ENCODE measurements at regions not wholly inside any gene's neighbourhood (a gene's known extent, or its start where the extent isn't known, plus 50 kb on each side); places are given as distances from the start of the nearest gene placed in this dataset.

GRCh38 chr7:68576366-68576765 is 1021.9 kb upstream of the AUTS2 start:
- DNase-seq (no peak), FAIRE-seq (no peak)
- no peak overlapping the region for H3K4me3 ChIP-seq (ENCODE audit: low read length in 3 of 3)
- intact Hi-C loops (cut with DNase I), result no loop called here
- no peaks in the 10 kb centered on the region for H3K4me1 ChIP-seq (ENCODE audit: control insufficient read depth in 2 of 3, insufficient read depth in 2 of 3, low read depth in 1 of 3, low read length in 3 of 3)
- H3K27ac ChIP-seq (ENCODE audit: low read depth in 2 of 2, low read length in 2 of 2), result no peak overlapping the region
- TF ChIP-seq, protein P1, sequence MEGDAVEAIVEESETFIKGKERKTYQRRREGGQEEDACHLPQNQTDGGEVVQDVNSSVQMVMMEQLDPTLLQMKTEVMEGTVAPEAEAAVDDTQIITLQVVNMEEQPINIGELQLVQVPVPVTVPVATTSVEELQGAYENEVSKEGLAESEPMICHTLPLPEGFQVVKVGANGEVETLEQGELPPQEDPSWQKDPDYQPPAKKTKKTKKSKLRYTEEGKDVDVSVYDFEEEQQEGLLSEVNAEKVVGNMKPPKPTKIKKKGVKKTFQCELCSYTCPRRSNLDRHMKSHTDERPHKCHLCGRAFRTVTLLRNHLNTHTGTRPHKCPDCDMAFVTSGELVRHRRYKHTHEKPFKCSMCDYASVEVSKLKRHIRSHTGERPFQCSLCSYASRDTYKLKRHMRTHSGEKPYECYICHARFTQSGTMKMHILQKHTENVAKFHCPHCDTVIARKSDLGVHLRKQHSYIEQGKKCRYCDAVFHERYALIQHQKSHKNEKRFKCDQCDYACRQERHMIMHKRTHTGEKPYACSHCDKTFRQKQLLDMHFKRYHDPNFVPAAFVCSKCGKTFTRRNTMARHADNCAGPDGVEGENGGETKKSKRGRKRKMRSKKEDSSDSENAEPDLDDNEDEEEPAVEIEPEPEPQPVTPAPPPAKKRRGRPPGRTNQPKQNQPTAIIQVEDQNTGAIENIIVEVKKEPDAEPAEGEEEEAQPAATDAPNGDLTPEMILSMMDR (IDR thresholded peaks at IDR 0.05; ENCODE audit: borderline replicate concordance, extremely low read depth, insufficient read depth), result no peak
- no peaks in the 10 kb centered on the region for H3K27me3 ChIP-seq (ENCODE audit: control insufficient read depth, insufficient read depth, low read length)
- no peak overlapping the region for H3K9ac ChIP-seq (ENCODE audit: low read length in 3 of 3)
- H3K9me3 ChIP-seq (ENCODE audit: control insufficient read depth in 2 of 3, insufficient read depth in 1 of 3, low read length in 3 of 3), result peaks cover 0 to 5% (median 0%) of the 10 kb centered on the region in 3 donors
- H3K36me3 ChIP-seq (ENCODE audit: control insufficient read depth in 2 of 3, insufficient read depth in 3 of 3, low read length in 3 of 3), result no peaks in the 10 kb centered on the region

GRCh38 chr7:68581417-68581816 is 1016.9 kb upstream of the AUTS2 start:
- TF ChIP-seq, protein P1 (IDR thresholded peaks at IDR 0.05; ENCODE audit: borderline replicate concordance, extremely low read depth, insufficient read depth), result no peak
- H3K27ac ChIP-seq (ENCODE audit: low read depth in 2 of 2, low read length in 2 of 2), result no peak overlapping the region
- no peak overlapping the region for H3K4me3 ChIP-seq (ENCODE audit: low read length in 3 of 3)
- H3K36me3 ChIP-seq (ENCODE audit: control insufficient read depth in 2 of 3, insufficient read depth in 3 of 3, low read length in 3 of 3), result no peaks in the 10 kb centered on the region
- no peak for FAIRE-seq
- peaks cover 0 to 5% (median 0%) of the 10 kb centered on the region in 3 donors for H3K9me3 ChIP-seq (ENCODE audit: control insufficient read depth in 2 of 3, insufficient read depth in 1 of 3, low read length in 3 of 3)
- intact Hi-C loops (cut with DNase I), result no loop called here
- no peak for DNase-seq
- no peaks in the 10 kb centered on the region for H3K4me1 ChIP-seq (ENCODE audit: control insufficient read depth in 2 of 3, insufficient read depth in 2 of 3, low read depth in 1 of 3, low read length in 3 of 3)
- H3K9ac ChIP-seq (ENCODE audit: low read length in 3 of 3), result no peak overlapping the region
- no peaks in the 10 kb centered on the region for H3K27me3 ChIP-seq (ENCODE audit: control insufficient read depth, insufficient read depth, low read length)

- FAIRE-seq (no peak), DNase-seq (no peak)
- H3K9me3 ChIP-seq (ENCODE audit: control insufficient read depth in 2 of 3, insufficient read depth in 1 of 3, low read length in 3 of 3), result no peaks in the 10 kb centered on the region
- TF ChIP-seq, protein P1 (IDR thresholded peaks at IDR 0.05; ENCODE audit: borderline replicate concordance, extremely low read depth, insufficient read depth), result no peak
- H3K9ac ChIP-seq (ENCODE audit: low read length in 3 of 3), result no peak overlapping the region
- H3K4me1 ChIP-seq (ENCODE audit: control insufficient read depth in 2 of 3, insufficient read depth in 2 of 3, low read depth in 1 of 3, low read length in 3 of 3), result no peaks in the 10 kb centered on the region
- H3K36me3 ChIP-seq (ENCODE audit: control insufficient read depth in 2 of 3, insufficient read depth in 3 of 3, low read length in 3 of 3), result no peaks in the 10 kb centered on the region
- H3K27me3 ChIP-seq (ENCODE audit: control insufficient read depth, insufficient read depth, low read length), result no peaks in the 10 kb centered on the region
- H3K27ac ChIP-seq (ENCODE audit: low read depth in 2 of 2, low read length in 2 of 2), result no peak overlapping the region
- no peak overlapping the region for H3K4me3 ChIP-seq (ENCODE audit: low read length in 3 of 3)
- intact Hi-C loops (cut with DNase I), result no loop called here
Measured at GRCh38 chr7:68587599-68587998, 1010.7 kb upstream of the AUTS2 start.

DNA sequence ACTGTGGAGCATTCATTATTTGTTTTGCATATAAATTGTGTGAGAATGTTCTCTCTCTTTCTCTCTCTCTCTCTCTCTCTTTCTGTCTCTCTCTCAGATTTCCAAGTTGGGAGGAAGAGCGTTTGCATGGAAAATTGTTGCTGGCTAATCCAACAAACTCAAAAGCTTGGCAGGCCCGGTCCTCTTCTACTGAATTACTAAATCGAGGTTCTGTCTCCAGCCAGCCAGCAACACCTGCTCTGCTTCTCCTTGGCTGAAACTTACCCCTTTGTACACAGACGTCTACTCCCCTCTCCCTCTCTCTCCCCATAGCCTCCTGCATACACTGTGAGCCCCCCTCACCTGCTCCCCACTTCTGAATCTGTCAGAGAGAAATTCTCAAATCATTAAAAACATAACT is 996.4 kb upstream of the AUTS2 start:
- Histone ChIP-seq H3K9me3 (ENCODE audit: control insufficient read depth in 2 of 3, insufficient read depth in 1 of 3, low read length in 3 of 3) (no peaks in the 10 kb centered on the region), H3K27me3 (ENCODE audit: control insufficient read depth, insufficient read depth, low read length) (no peaks in the 10 kb centered on the region), H3K9ac (ENCODE audit: low read length in 3 of 3) (no peak overlapping the region), H3K4me3 (ENCODE audit: low read length in 3 of 3) (no peak overlapping the region), H3K36me3 (ENCODE audit: control insufficient read depth in 2 of 3, insufficient read depth in 3 of 3, low read length in 3 of 3) (no peaks in the 10 kb centered on the region), H3K4me1 (ENCODE audit: control insufficient read depth in 2 of 3, insufficient read depth in 2 of 3, low read depth in 1 of 3, low read length in 3 of 3) (no peaks in the 10 kb centered on the region), H3K27ac (ENCODE audit: low read depth in 2 of 2, low read length in 2 of 2) (no peak overlapping the region)
- FAIRE-seq (no peak), DNase-seq (no peak)
- intact Hi-C loops (cut with DNase I), result no loop called here
- TF ChIP-seq, protein P1 (IDR thresholded peaks at IDR 0.05; ENCODE audit: borderline replicate concordance, extremely low read depth, insufficient read depth), result no peak

Measured in kidney (tissue), 13 donors.